K562 (cell line): ENCODE measurements at regions not wholly inside any gene's neighbourhood (a gene's known extent, or its start where the extent isn't known, plus 50 kb on each side); places are given as distances from the start of the nearest gene placed in this dataset.

Experiments
- EGR1 ChIP-seq: fragments of 450-650 bp; conservative IDR thresholded peaks from 2 replicates; pipeline ENCODE4 v1.6.1; 2017; ENCODE audit warnings: mild to moderate bottlenecking
- EP300 ChIP-seq: IDR thresholded peaks from 2 replicates; pipeline ENCODE4 v1.6.1; 2012; ENCODE audit warnings: low read length, improper control_type of control experiment
- FOXA1 ChIP-seq: fragments of 450-650 bp; IDR thresholded peaks from 2 replicates; pipeline ENCODE4 v1.6.1; 2016; ENCODE audit warnings: mild to moderate bottlenecking, borderline replicate concordance
- FOXO4 ChIP-seq: fragments of 450-650 bp; formaldehyde crosslinking; IDR thresholded peaks from 2 replicates; pipeline ENCODE4 v1.4.0; 2020; ENCODE audit warnings: mild to moderate bottlenecking, moderate library complexity
- NFIC ChIP-seq: fragments of 450-650 bp; IDR thresholded peaks from 2 replicates; pipeline ENCODE4 v1.6.1; 2017; ENCODE audit warnings: mild to moderate bottlenecking, inconsistent platforms
- PHF8 ChIP-seq: fragments of 200-600 bp; sonication (generic); IDR thresholded peaks from 2 replicates; pipeline ENCODE4 v1.6.1; 2012; ENCODE audit warnings: mixed run types, mild to moderate bottlenecking, inconsistent platforms, low read length, moderate library complexity, borderline replicate concordance
- ZBTB40 ChIP-seq, 2 experiments: fragments of 450-650 bp in 1 of 2; sonication (generic) in 1 of 2; formaldehyde crosslinking in 1 of 2; IDR thresholded peaks; 2 replicates each; pipeline versions ENCODE4 v1.7.1 to v1.9.0; 2016 to 2022; ENCODE audit warnings: inconsistent platforms in 1 of 2, mild to moderate bottlenecking in 1 of 2, missing genetic modification reagents in 1 of 2

- no peak for TF ChIP-seq FOXA1
- TF ChIP-seq EGR1 = no peak
- no peak for TF ChIP-seq NFIC
- no peak for TF ChIP-seq PHF8
- TF ChIP-seq ZBTB40 (IDR thresholded peaks at IDR 0.05) = no peak
- no peak for TF ChIP-seq ZBTB40 (CRISPR knock-in tag; IDR thresholded peaks at IDR 0.05)
- TF ChIP-seq FOXO4 = no peak
- TF ChIP-seq EP300 = no peak
These were observed 97.8 kb downstream of the ZFP36L2 start for GRCh38 chr2:43128559-43128955.
